CD14-positive monocyte (primary cell): ENCODE measurements at regions not wholly inside any gene's neighbourhood (a gene's known extent, or its start where the extent isn't known, plus 50 kb on each side); places are given as distances from the start of the nearest gene placed in this dataset.

Experiments
- DNase-seq, 3 donors: peaks; one replicate each; pipeline ENCODE4 v3.0.0-alpha.2; 2011 to 2022
- H2AFZ ChIP-seq: 2 replicates; pipeline ENCODE4 v1.6.0; 2012; ENCODE audit warnings: mild to moderate bottlenecking, low read depth, low read length, inconsistent platforms; ENCODE audit not compliant: insufficient read depth, poor library complexity, severe bottlenecking
- H3K27ac ChIP-seq, 2 donors: 1 replicate in 1 of 2; 2 replicates in 1 of 2; pipeline ENCODE4 v1.5.1; 2012 to 2013; ENCODE audit warnings: low read length in 2 of 2, control low read depth in 1 of 2, inconsistent platforms in 1 of 2, low read depth in 1 of 2, mild to moderate bottlenecking in 1 of 2
- H3K27me3 ChIP-seq, 2 donors: one replicate each; pipeline versions ENCODE4 v1.6.0 to v1.6.1; 2011 to 2013; ENCODE audit warnings: low read length in 2 of 2; ENCODE audit not compliant: control insufficient read depth in 2 of 2, insufficient read depth in 2 of 2
- H3K36me3 ChIP-seq, 2 donors: replicated peaks in 1 of 2; 1 replicate in 1 of 2; 2 replicates in 1 of 2; pipeline versions ENCODE4 v1.5.1 to v1.6.1; 2012 to 2013; ENCODE audit warnings: low read length in 2 of 2, control low read depth in 1 of 2, inconsistent platforms in 1 of 2, mild to moderate bottlenecking in 1 of 2; ENCODE audit not compliant: insufficient read depth in 2 of 2, control insufficient read depth in 1 of 2
- H3K4me1 ChIP-seq, 2 donors: 1 replicate in 1 of 2; 2 replicates in 1 of 2; pipeline versions ENCODE4 v1.5.1 to v1.6.1; 2012 to 2013; ENCODE audit warnings: low read length in 2 of 2, control low read depth in 1 of 2, inconsistent platforms in 1 of 2, mild to moderate bottlenecking in 1 of 2, moderate library complexity in 1 of 2; ENCODE audit not compliant: insufficient read depth in 2 of 2, control insufficient read depth in 1 of 2
- H3K4me2 ChIP-seq: replicated peaks from 2 replicates; pipeline ENCODE3; 2012; ENCODE audit warnings: low read length, moderate library complexity, mild to moderate bottlenecking; ENCODE audit not compliant: poor library complexity, severe bottlenecking; ENCODE audit errors: extremely low read depth
- H3K4me3 ChIP-seq, 3 experiments: fragments of 200-600 bp in 1 of 3; sonication (generic) in 1 of 3; replicated peaks in 1 of 3; 1 replicate in 2 of 3; 2 replicates in 1 of 3; pipeline ENCODE4 v1.5.1; 2011 to 2013; ENCODE audit warnings: low read length in 3 of 3, mild to moderate bottlenecking in 3 of 3, control low read depth in 2 of 3, low read depth in 2 of 3, inconsistent platforms in 1 of 3, moderate library complexity in 1 of 3
- H3K79me2 ChIP-seq: 2 replicates; pipeline ENCODE4 v1.6.0; 2012; ENCODE audit warnings: mild to moderate bottlenecking, control low read depth, inconsistent platforms, low read length, moderate library complexity; ENCODE audit not compliant: insufficient read depth
- H3K9ac ChIP-seq: 2 replicates; pipeline ENCODE4 v1.6.0; 2017; ENCODE audit warnings: low read length, mild to moderate bottlenecking; ENCODE audit not compliant: insufficient read depth, poor library complexity, severe bottlenecking
- H3K9me3 ChIP-seq, 2 donors: replicated peaks in 1 of 2; 1 replicate in 1 of 2; 2 replicates in 1 of 2; pipeline versions ENCODE4 v1.5.1 to v1.6.1; 2012 to 2013; ENCODE audit warnings: low read length in 2 of 2, control low read depth in 1 of 2; ENCODE audit not compliant: control insufficient read depth in 1 of 2, insufficient read depth in 1 of 2
- H4K20me1 ChIP-seq: 2 replicates; pipeline ENCODE4 v1.6.0; 2012; ENCODE audit warnings: mild to moderate bottlenecking, low read length, control low read depth, moderate library complexity; ENCODE audit not compliant: insufficient read depth
- H3K27ac Mint-ChIP-seq, 7 donors: one replicate each; pipeline ENCODE4 v1.8.0; 2020; ENCODE audit warnings: mild to moderate bottlenecking in 7 of 7, mixed read lengths in 7 of 7, moderate library complexity in 6 of 7, inconsistent platforms in 2 of 7
- H3K27me3 Mint-ChIP-seq, 3 donors: one replicate each; pipeline ENCODE4 v1.8.0; 2021 to 2022; ENCODE audit warnings: low read depth in 3 of 3, mild to moderate bottlenecking in 3 of 3, mixed read lengths in 3 of 3, moderate library complexity in 3 of 3, inconsistent platforms in 1 of 3
- H3K36me3 Mint-ChIP-seq, 2 donors: one replicate each; pipeline ENCODE4 v1.8.0; 2020; ENCODE audit warnings: mixed read lengths in 2 of 2, inconsistent platforms in 1 of 2, mild to moderate bottlenecking in 1 of 2
- H3K4me1 Mint-ChIP-seq: one replicate; pipeline ENCODE4 v1.8.0; 2020; ENCODE audit warnings: mild to moderate bottlenecking, mixed read lengths
- H3K4me3 Mint-ChIP-seq, 2 donors: one replicate each; pipeline ENCODE4 v1.8.0; 2020; ENCODE audit warnings: mild to moderate bottlenecking in 2 of 2, mixed read lengths in 2 of 2, moderate library complexity in 1 of 2
- H3K9me3 Mint-ChIP-seq, 7 donors: one replicate each; pipeline ENCODE4 v1.8.0; 2020 to 2022; ENCODE audit warnings: mixed read lengths in 7 of 7, mild to moderate bottlenecking in 6 of 7, moderate library complexity in 6 of 7, inconsistent platforms in 2 of 7
- WGBS: methylation state at CpG from one replicate; pipeline ENCODE4 v1.1.5; 2013; ENCODE audit warnings: missing lambda C conversion rate; ENCODE audit not compliant: insufficient coverage; 5-methylcytosine and 5-hydroxymethylcytosine counted together
- intact Hi-C, 2 donors: fragments of 100-400 bp; cut with micrococcal nuclease; formaldehyde crosslinking; loops; one replicate each; pipeline versions ENCODE4 v1.15.0 to v1.15.1; 2023
- TF ChIP-seq, protein P1 (sequence below): fragments of 200-600 bp; IDR thresholded peaks from one replicate; pipeline ENCODE4 v1.8.0; 2022; ENCODE audit warnings: antibody characterized with exemption, mild to moderate bottlenecking

DNA sequence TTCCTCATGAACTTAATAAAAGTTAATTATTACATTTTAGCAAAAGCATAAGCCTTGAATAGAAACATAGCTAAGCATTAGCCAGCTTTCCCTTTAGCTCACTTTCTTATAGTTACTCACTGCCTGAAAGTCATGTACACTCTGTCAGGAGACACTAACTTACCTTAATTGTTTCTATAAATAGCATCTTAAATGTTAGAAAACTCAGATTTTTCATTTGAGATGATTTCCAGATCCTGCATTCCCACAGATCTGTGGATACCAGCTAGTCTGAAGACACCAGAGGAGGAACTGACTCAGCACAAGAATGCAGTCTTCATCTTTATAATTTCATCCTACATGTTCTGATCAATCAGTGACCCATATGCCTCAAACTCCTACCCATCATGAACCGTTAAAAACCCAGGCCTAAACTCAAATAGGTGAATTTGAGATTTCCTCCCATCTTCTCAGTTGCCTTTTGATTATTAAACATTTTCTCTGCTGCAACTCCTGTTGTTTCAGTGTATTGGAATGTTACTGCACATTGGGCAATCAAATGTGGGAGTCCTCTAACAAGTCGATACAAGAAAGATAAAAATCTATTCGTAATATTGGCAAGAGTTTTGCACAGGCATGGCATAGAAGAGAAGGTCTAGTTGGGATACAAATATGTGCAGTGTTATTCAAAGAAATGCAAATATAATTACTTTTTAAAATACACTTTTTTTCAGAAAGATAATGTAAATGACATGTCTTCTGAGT, 857.4 kb upstream of the CDH2 start:
- Histone ChIP-seq H3K79me2 (no peaks in the 10 kb centered on the region), H3K4me3 (no peak overlapping the region), H3K9me3 (no peaks in the 10 kb centered on the region), H3K4me1 (no peaks in the 10 kb centered on the region), H3K9ac (no peak overlapping the region), H3K4me2 (no peak overlapping the region), H3K27me3 (no peaks in the 10 kb centered on the region), H3K36me3 (no peaks in the 10 kb centered on the region), H2AFZ (no peak overlapping the region), H4K20me1 (no peaks in the 10 kb centered on the region), H3K27ac (no peak overlapping the region)
- 83% methylated on average over 2 of the region's 3 CpGs for WGBS
- TF ChIP-seq, protein P1, sequence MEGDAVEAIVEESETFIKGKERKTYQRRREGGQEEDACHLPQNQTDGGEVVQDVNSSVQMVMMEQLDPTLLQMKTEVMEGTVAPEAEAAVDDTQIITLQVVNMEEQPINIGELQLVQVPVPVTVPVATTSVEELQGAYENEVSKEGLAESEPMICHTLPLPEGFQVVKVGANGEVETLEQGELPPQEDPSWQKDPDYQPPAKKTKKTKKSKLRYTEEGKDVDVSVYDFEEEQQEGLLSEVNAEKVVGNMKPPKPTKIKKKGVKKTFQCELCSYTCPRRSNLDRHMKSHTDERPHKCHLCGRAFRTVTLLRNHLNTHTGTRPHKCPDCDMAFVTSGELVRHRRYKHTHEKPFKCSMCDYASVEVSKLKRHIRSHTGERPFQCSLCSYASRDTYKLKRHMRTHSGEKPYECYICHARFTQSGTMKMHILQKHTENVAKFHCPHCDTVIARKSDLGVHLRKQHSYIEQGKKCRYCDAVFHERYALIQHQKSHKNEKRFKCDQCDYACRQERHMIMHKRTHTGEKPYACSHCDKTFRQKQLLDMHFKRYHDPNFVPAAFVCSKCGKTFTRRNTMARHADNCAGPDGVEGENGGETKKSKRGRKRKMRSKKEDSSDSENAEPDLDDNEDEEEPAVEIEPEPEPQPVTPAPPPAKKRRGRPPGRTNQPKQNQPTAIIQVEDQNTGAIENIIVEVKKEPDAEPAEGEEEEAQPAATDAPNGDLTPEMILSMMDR = no peak
- Mint-ChIP-seq H3K27me3 (no peaks in the 10 kb centered on the region), H3K36me3 (no peaks in the 10 kb centered on the region), H3K9me3 (peaks cover 0 to 6% (median under 1%) of the 10 kb centered on the region in 7 donors), H3K4me1 (no peaks in the 10 kb centered on the region), H3K4me3 (no peak overlapping the region), H3K27ac (no peak overlapping the region)
- intact Hi-C loops = no loop called here
- DNase-seq = no peak

GRCh38 chr18:29028560-29028959, 851.6 kb upstream of the CDH2 start:
- Histone ChIP-seq H2AFZ (no peak overlapping the region), H3K4me3 (no peak overlapping the region), H3K9me3 (no peaks in the 10 kb centered on the region), H3K27ac (no peak overlapping the region), H3K4me1 (no peaks in the 10 kb centered on the region), H3K4me2 (no peak overlapping the region), H3K79me2 (no peaks in the 10 kb centered on the region), H3K36me3 (no peaks in the 10 kb centered on the region), H3K9ac (no peak overlapping the region), H3K27me3 (no peaks in the 10 kb centered on the region), H4K20me1 (no peaks in the 10 kb centered on the region)
- H3K9me3 Mint-ChIP-seq = peaks cover 0 to 5% (median 0%) of the 10 kb centered on the region in 7 donors
- intact Hi-C loops = no loop called here
- H3K4me3 Mint-ChIP-seq = no peak overlapping the region
- H3K27me3 Mint-ChIP-seq = no peaks in the 10 kb centered on the region
- H3K27ac Mint-ChIP-seq = no peak overlapping the region
- TF ChIP-seq, protein P1 = no peak
- no peaks in the 10 kb centered on the region for H3K36me3 Mint-ChIP-seq
- WGBS = no CpG with 5 or more reads among the region's 1 CpG
- no peaks in the 10 kb centered on the region for H3K4me1 Mint-ChIP-seq
- DNase-seq = no peak
